22Rv1 (cell line): ENCODE measurements at regions not wholly inside any gene's neighbourhood (a gene's known extent, or its start where the extent isn't known, plus 50 kb on each side); places are given as distances from the start of the nearest gene placed in this dataset.

Experiments
- ZFX ChIP-seq: fragments of 450-650 bp; IDR thresholded peaks from 2 replicates; pipeline ENCODE4 v1.6.1; 2017; ENCODE audit warnings: antibody characterized with exemption, borderline replicate concordance
- TF ChIP-seq, protein P1 (sequence below): fragments of 450-650 bp; IDR thresholded peaks from 2 replicates; pipeline ENCODE4 v1.5.1; 2017; ENCODE audit warnings: mild to moderate bottlenecking

DNA sequence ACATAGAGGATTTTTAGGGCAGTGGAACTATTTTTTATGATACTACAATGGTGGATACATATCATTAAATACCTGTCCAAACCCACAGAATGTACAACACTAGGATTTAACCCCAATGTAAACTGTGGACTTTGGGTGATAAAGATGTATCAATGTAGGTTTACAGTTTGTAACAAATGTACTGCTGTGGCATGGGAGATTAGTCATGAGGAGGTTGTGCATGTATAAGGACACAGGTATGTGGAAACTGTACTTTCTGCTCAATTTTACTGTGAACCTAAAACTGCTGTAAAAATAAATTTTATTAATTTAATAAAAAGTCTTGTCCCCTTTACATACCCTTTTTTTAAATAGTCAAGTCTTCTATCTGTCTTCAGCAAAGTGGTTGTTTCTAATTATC is 322.5 kb upstream of the EPHA3 start:
- TF ChIP-seq, protein P1, sequence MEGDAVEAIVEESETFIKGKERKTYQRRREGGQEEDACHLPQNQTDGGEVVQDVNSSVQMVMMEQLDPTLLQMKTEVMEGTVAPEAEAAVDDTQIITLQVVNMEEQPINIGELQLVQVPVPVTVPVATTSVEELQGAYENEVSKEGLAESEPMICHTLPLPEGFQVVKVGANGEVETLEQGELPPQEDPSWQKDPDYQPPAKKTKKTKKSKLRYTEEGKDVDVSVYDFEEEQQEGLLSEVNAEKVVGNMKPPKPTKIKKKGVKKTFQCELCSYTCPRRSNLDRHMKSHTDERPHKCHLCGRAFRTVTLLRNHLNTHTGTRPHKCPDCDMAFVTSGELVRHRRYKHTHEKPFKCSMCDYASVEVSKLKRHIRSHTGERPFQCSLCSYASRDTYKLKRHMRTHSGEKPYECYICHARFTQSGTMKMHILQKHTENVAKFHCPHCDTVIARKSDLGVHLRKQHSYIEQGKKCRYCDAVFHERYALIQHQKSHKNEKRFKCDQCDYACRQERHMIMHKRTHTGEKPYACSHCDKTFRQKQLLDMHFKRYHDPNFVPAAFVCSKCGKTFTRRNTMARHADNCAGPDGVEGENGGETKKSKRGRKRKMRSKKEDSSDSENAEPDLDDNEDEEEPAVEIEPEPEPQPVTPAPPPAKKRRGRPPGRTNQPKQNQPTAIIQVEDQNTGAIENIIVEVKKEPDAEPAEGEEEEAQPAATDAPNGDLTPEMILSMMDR, result no peak
- no peak for TF ChIP-seq ZFX
